SK-N-SH (cell line): ENCODE measurements at regions not wholly inside any gene's neighbourhood (a gene's known extent, or its start where the extent isn't known, plus 50 kb on each side); places are given as distances from the start of the nearest gene placed in this dataset.

ENCODE experiments used
- CTCF ChIA-PET: fragments of 300-600, 350-600 bp; formaldehyde crosslinking; extraction: SDS; loops from one replicate; lab custom pipeline; 2021; lab: Yijun Ruan, JAX
- POLR2A ChIA-PET: fragments of 350-600 bp; sonication (Branson Sonifier 250); formaldehyde crosslinking; extraction: SDS; loops from one replicate; lab custom pipeline; 2020; ENCODE audit warnings: antibody characterized with exemption, inconsistent platforms; lab: Yijun Ruan, JAX
- DNase-seq: peaks from one replicate; pipeline ENCODE4 v3.0.0; 2012
- H2AFZ ChIP-seq: fragments of 200-600 bp; sonication (generic); 2 replicates; pipeline ENCODE4 v1.8.1; 2016; ENCODE audit warnings: antibody characterized with exemption, mild to moderate bottlenecking, low read depth
- H3F3A ChIP-seq: fragments of 200-600 bp; sonication (generic); replicated peaks from 2 replicates; pipeline ENCODE3; 2016; ENCODE audit warnings: antibody characterized with exemption, mild to moderate bottlenecking; ENCODE audit not compliant: insufficient read depth
- H3K27ac ChIP-seq, 2 experiments: fragments of 200-500 bp in 1 of 2; fragments of 200-600 bp in 1 of 2; sonication (Bioruptor generic) in 1 of 2; sonication (generic), shearing (Covaris generic) in 1 of 2; 2 replicates each; pipeline versions ENCODE4 v1.5.1 to v1.6.1; 2014 to 2016; ENCODE audit warnings: low read depth in 2 of 2, inconsistent platforms in 1 of 2, low read length in 1 of 2, mild to moderate bottlenecking in 1 of 2, mixed read lengths in 1 of 2
- H3K27me3 ChIP-seq: fragments of 200-600 bp; sonication (generic), shearing (Covaris generic); 2 replicates; pipeline ENCODE4 v1.6.1; 2016; ENCODE audit warnings: mixed run types; ENCODE audit not compliant: insufficient read depth
- H3K36me3 ChIP-seq, 2 experiments: fragments of 200-500 bp in 1 of 2; fragments of 200-600 bp in 1 of 2; sonication (Bioruptor generic) in 1 of 2; sonication (generic) in 1 of 2; replicated peaks in 1 of 2; 2 replicates each; pipeline versions ENCODE3 to v1.5.1; 2014 to 2016; ENCODE audit warnings: low read length in 1 of 2, mild to moderate bottlenecking in 1 of 2; ENCODE audit not compliant: insufficient read depth in 2 of 2, control insufficient read depth in 1 of 2
- H3K4me1 ChIP-seq, 2 experiments: fragments of 200-500 bp in 1 of 2; fragments of 200-600 bp in 1 of 2; sonication (Bioruptor generic) in 1 of 2; sonication (generic), shearing (Covaris generic) in 1 of 2; 2 replicates each; pipeline versions ENCODE4 v1.5.1 to v1.6.1; 2014 to 2016; ENCODE audit warnings: low read depth in 1 of 2, low read length in 1 of 2, mixed run types in 1 of 2; ENCODE audit not compliant: insufficient read depth in 2 of 2, control insufficient read depth in 1 of 2
- H3K4me2 ChIP-seq: fragments of 200-600 bp; sonication (generic), shearing (Covaris generic); 2 replicates; pipeline ENCODE4 v1.6.1; 2017; ENCODE audit warnings: mixed run types
- H3K4me3 ChIP-seq, 2 experiments: fragments of 200-500 bp in 1 of 2; fragments of 200-600 bp in 1 of 2; sonication (Bioruptor generic) in 1 of 2; sonication (generic), shearing (Covaris generic) in 1 of 2; 2 replicates each; pipeline versions ENCODE4 v1.5.1 to v1.8.1; 2014 to 2016; ENCODE audit warnings: low read depth in 2 of 2, inconsistent platforms in 1 of 2, low read length in 1 of 2, mild to moderate bottlenecking in 1 of 2, mixed read lengths in 1 of 2, moderate library complexity in 1 of 2
- H3K79me2 ChIP-seq: fragments of 200-600 bp; sonication (generic); 2 replicates; pipeline ENCODE4 v1.8.1; 2017; ENCODE audit warnings: mild to moderate bottlenecking; ENCODE audit not compliant: insufficient read depth
- H3K9ac ChIP-seq: fragments of 200-600 bp; sonication (generic); 2 replicates; pipeline ENCODE4 v1.6.1; 2017; ENCODE audit warnings: mixed run types
- H3K9me2 ChIP-seq: fragments of 200-600 bp; sonication (generic); 2 replicates; pipeline ENCODE4 v1.6.1; 2017; ENCODE audit warnings: mixed run types
- H3K9me3 ChIP-seq: fragments of 200-600 bp; sonication (generic); 2 replicates; pipeline ENCODE4 v1.6.1; 2017; ENCODE audit warnings: mixed run types, mild to moderate bottlenecking, moderate library complexity
- H4K20me1 ChIP-seq: fragments of 200-600 bp; sonication (generic); 2 replicates; pipeline ENCODE4 v1.6.1; 2017; ENCODE audit warnings: mild to moderate bottlenecking, mixed run types; ENCODE audit not compliant: insufficient read depth
- CHD2 ChIP-seq: fragments of 150-350 bp; IDR thresholded peaks from 2 replicates; pipeline ENCODE4 v1.6.1; 2018; ENCODE audit warnings: low read length; ENCODE audit not compliant: partially characterized antibody
- ELF1 ChIP-seq: IDR thresholded peaks from 2 replicates; pipeline ENCODE4 v1.4.0; 2012
- EP300 ChIP-seq, 2 experiments: IDR thresholded peaks; 2 replicates each; pipeline versions ENCODE4 v1.4.0 to v1.6.1; 2012; ENCODE audit warnings: borderline replicate concordance in 1 of 2, low read depth in 1 of 2, low read length in 1 of 2
- FOXM1 ChIP-seq: IDR thresholded peaks from 2 replicates; pipeline ENCODE4 v1.4.0; 2012; ENCODE audit warnings: low read depth, mild to moderate bottlenecking
- GATA2 ChIP-seq: sonication (generic); formaldehyde crosslinking; IDR thresholded peaks from 2 replicates; pipeline ENCODE4 v1.5.0; 2020; ENCODE audit warnings: mild to moderate bottlenecking, missing genetic modification reagents
- MXI1 ChIP-seq: IDR thresholded peaks from 2 replicates; pipeline ENCODE4 v1.6.1; 2012; ENCODE audit warnings: mild to moderate bottlenecking, low read depth, low read length, improper control_type of control experiment
- NFIC ChIP-seq: IDR thresholded peaks from 2 replicates; pipeline ENCODE4 v1.4.0; 2012; ENCODE audit warnings: borderline replicate concordance
- NRF1 ChIP-seq: IDR thresholded peaks from 2 replicates; pipeline ENCODE4 v1.6.1; 2012; ENCODE audit warnings: low read depth, mild to moderate bottlenecking, low read length
- PBX3 ChIP-seq: IDR thresholded peaks from 2 replicates; pipeline ENCODE4; 2012
- RXRA ChIP-seq: IDR thresholded peaks from 2 replicates; pipeline ENCODE4 v1.4.0; 2012; ENCODE audit warnings: low read depth, mild to moderate bottlenecking, borderline replicate concordance
- TAF1 ChIP-seq: IDR thresholded peaks from 2 replicates; pipeline ENCODE4 v1.6.1; 2012; ENCODE audit warnings: low read depth, mild to moderate bottlenecking, low read length, moderate library complexity, borderline replicate concordance
- ZBTB33 ChIP-seq: IDR thresholded peaks from 2 replicates; pipeline ENCODE4 v1.4.0; 2012; ENCODE audit warnings: low read depth, borderline replicate concordance
- WGBS: methylation state at CpG from one replicate; pipeline ENCODE4 v1.1.6; 2017; ENCODE audit warnings: low lambda C conversion rate; 5-methylcytosine and 5-hydroxymethylcytosine counted together
- TF ChIP-seq, protein P1 (sequence below): fragments of 150-350 bp; IDR thresholded peaks from 2 replicates; pipeline ENCODE4 v1.6.1; 2016; ENCODE audit warnings: mild to moderate bottlenecking, low read depth, low read length
- TF ChIP-seq, protein P2 (sequence below): IDR thresholded peaks from 2 replicates; pipeline ENCODE4 v1.4.0; 2012; ENCODE audit warnings: low read depth, borderline replicate concordance

- Histone ChIP-seq H3K27me3 (no peaks in the 10 kb centered on the region), H3F3A (no peaks in the 10 kb centered on the region), H3K36me3 (no peaks in the 10 kb centered on the region), H3K4me2 (no peak overlapping the region), H3K9ac (no peak overlapping the region), H4K20me1 (no peaks in the 10 kb centered on the region), H3K27ac (no peak overlapping the region), H2AFZ (no peak overlapping the region), H3K4me1 (no peaks in the 10 kb centered on the region), H3K9me3 (no peaks in the 10 kb centered on the region), H3K4me3 (no peak overlapping the region), H3K79me2 (no peaks in the 10 kb centered on the region), H3K9me2 (no peaks in the 10 kb centered on the region)
- WGBS: 29% methylated on average over 7 of the region's 11 CpGs
- ChIA-PET POLR2A (no interaction called here), CTCF (no interaction called here)
- no peak for DNase-seq
- TF ChIP-seq ZBTB33 (no peak), PBX3 (no peak), CHD2 (no peak), FOXM1 (no peak), NRF1 (no peak), GATA2 (CRISPR knock-in tag) (no peak), TAF1 (no peak), EP300 (IDR thresholded peaks at IDR 0.05; ENCODE audit: borderline replicate concordance in 1 of 2, low read depth in 1 of 2, low read length in 1 of 2) (no peak), MXI1 (no peak), NFIC (no peak), RXRA (no peak), ELF1 (no peak)
- TF ChIP-seq, protein P1, sequence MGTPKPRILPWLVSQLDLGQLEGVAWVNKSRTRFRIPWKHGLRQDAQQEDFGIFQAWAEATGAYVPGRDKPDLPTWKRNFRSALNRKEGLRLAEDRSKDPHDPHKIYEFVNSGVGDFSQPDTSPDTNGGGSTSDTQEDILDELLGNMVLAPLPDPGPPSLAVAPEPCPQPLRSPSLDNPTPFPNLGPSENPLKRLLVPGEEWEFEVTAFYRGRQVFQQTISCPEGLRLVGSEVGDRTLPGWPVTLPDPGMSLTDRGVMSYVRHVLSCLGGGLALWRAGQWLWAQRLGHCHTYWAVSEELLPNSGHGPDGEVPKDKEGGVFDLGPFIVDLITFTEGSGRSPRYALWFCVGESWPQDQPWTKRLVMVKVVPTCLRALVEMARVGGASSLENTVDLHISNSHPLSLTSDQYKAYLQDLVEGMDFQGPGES: no peak
- TF ChIP-seq, protein P2, sequence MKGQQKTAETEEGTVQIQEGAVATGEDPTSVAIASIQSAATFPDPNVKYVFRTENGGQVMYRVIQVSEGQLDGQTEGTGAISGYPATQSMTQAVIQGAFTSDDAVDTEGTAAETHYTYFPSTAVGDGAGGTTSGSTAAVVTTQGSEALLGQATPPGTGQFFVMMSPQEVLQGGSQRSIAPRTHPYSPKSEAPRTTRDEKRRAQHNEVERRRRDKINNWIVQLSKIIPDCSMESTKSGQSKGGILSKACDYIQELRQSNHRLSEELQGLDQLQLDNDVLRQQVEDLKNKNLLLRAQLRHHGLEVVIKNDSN: no peak
Observed at GRCh38 chr2:126753501-126754212, 97.7 kb downstream of the GYPC start.
